Left cardiac atrium (tissue), 4 donors: ENCODE measurements at regions not wholly inside any gene's neighbourhood (a gene's known extent, or its start where the extent isn't known, plus 50 kb on each side); places are given as distances from the start of the nearest gene placed in this dataset.
"Not testable (repeated sequence)": the region's sequence is repeated elsewhere in the genome, so short reads cannot be mapped to it uniquely, and the experiment has no call there.

ENCODE experiments used
- ATAC-seq, 2 donors: fragments of 200-7000 bp; cut with Tn5 transposase; one replicate each; pipeline ENCODE4 v1.9.1; 2020; ENCODE audit warnings: mild to moderate bottlenecking in 2 of 2, moderate library complexity in 2 of 2
- DNase-seq: peaks from one replicate; pipeline ENCODE4 v3.0.0-alpha.2; 2020
- intact Hi-C, 2 donors: fragments of 100-400 bp; cut with DNase I; formaldehyde crosslinking; loops; one replicate each; pipeline versions ENCODE4 v1.14.1 to v1.15.1; 2022 to 2023
- donor health status: DM: no; HTN: yes; CAD: no.
- donor health status: DM: no; HTN: yes; CAD: no; lungs with severe emphysema.
- donor health status: DM: yes; HTN: yes; CAD: no.
- donor health status: Dilated cardiomyopathy.

- DNase-seq, intact Hi-C loops, ATAC-seq: not testable (repeated sequence)
These were observed 173.8 kb downstream of the UNC5CL start for GRCh38 chr6:40865259-40865658.

DNA sequence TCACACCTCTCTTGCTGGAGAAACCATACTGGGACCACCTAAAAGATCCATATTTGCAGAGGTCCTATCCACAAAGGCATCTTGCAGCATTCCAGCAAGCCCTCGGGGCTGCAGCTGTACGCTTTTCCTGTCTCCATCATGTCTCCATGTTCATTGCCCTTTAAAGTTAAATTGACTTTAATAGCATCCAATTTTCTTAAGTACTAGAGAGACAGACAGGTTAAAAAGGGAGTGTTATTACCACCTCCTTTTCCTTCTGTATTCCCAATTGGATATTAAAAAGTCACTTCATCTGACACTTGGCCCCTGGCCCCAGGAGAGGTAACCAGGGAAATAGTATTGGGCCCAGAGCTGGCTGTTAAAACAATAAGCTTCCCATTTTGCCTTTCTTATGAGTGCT lies 178.6 kb downstream of the UNC5CL start:
- no peak for ATAC-seq
- intact Hi-C loops: no loop called here
- no peak for DNase-seq

DNA sequence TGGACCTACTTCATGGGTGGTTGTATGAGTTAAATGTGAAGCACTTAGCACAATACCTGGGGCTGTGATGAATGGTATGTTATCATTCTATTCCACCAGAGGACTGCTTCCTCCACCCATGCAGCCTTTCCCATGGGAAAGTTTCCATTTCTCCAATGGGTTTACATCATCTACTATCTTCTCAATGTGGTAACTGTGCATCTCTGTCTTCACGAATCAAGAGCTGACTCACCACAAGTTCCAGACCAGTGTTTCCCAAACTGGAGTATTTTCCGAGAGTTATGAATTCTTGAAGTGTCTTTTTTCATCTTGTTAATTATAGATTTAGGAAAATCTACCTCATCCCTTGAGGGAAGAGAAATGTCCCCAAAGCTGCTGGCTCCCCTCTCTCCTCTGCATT lies 182.8 kb downstream of the UNC5CL start:
- ATAC-seq (no peak), DNase-seq (no peak)
- intact Hi-C loops: no loop called here

DNA sequence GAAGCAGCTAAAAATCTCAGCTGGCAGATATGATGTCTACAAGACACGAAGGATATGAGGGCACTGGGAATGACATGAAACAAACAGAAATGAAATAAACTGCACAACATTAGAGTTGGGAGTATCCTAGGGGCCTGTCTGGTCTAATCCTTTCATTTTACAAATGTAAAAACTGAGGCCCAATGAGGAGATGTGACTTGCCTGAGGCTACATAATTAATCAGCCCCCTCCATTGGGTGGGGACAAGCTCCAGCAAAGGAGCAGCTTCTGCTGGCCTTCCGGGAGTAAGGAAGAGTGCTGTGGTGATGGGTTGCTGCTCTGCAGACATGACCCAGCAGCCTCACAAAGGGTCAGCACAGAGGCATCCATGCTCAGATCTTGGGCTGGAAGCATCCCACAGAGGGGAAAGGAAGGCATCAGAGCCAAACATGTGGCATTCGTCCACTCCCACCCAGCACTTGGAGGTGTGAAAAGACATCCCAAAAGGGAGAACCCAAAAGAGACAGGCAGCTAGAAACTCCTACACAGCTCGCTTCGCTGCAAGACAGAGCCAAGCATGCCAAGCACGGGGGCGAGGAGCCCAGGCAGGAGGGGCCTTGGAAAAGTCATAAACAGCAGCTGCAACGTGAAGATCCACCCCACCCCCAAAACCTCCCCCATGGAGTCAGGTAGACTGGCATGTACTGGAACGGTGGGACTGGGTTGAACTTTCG lies 183.7 kb downstream of the UNC5CL start:
- DNase-seq: no peak
- intact Hi-C loops: no loop called here

DNA sequence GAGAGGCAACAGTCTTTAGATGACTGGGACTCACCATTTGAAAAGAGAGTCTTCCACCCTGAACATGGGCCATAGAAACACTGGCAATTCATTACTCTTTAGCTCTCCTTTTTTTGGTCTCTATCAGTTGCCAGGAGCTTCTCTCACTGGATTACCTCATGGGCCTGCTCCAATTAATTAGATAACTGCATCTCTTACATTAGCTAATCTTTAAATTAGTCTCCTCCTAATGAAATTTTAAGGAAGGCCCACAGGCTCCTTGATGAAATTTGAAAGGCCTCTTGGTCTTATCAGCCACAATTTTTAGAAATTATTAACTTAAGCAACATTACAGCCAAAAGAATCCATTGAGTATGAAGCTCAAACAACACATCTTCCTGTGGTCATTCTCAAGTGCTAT lies 184.4 kb downstream of the UNC5CL start:
- no peak for DNase-seq
- intact Hi-C loops: no loop called here
- no peak for ATAC-seq

More for the DNA sequence above, 183.7 kb downstream of the UNC5CL start:
- ATAC-seq: no peak

- DNase-seq (no peak), ATAC-seq (peak in 1 of 2 donors; percentile 15)
- intact Hi-C loops: no loop called here
These were observed 186.1 kb downstream of the UNC5CL start for GRCh38 chr6:40852779-40853373.

- intact Hi-C loops: loop anchor here in 1 of 2 donors (10.0 kb wide), 1 partner anchor 865 kb away; no protein-coding TSS in a partner anchor
- no peak for ATAC-seq
- DNase-seq: no peak
These were observed 189.5 kb downstream of the UNC5CL start for GRCh38 chr6:40849546-40849945.

DNA sequence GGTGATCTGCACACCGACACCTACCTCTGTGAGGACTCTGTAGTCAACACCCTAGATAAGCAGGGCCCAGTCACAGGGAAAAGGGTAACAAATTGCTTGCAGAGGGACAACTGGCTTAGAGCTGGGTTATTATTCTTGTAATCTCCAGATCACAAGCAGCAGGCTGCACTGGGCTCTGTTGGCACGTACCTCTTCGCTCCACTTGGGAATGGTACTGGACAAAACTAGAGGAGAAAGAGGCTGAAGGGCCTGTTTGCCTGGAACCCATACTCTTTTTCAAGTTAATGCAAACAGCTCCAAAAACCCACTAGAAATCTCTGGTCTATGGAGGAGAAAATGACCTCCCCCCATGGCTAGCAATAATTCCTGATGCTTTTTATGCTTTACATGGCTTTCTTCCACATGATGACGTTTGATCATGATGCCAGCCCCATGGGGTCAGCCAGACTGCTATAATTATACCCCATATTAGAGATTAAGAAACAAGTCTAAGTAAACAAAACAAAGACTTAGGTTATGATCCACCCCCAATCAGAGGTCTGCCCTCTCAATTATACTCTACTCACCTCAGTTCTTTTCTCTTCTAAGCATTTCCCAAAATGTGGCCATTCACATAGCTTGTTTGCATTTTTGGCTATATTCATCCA lies 190.0 kb downstream of the UNC5CL start:
- DNase-seq: no peak
- intact Hi-C loops: loop anchor here in 1 of 2 donors (10.0 kb wide), 1 partner anchor 864 kb away; no protein-coding TSS in a partner anchor
- no peak for ATAC-seq

GRCh38 chr6:40848038-40848437 lies 191.0 kb downstream of the UNC5CL start:
- DNase-seq: no peak
- ATAC-seq: peak in 1 of 2 donors; percentile 38
- intact Hi-C loops: loop anchor here in 1 of 2 donors (10.0 kb wide), 1 partner anchor 863 kb away; no protein-coding TSS in a partner anchor

DNA sequence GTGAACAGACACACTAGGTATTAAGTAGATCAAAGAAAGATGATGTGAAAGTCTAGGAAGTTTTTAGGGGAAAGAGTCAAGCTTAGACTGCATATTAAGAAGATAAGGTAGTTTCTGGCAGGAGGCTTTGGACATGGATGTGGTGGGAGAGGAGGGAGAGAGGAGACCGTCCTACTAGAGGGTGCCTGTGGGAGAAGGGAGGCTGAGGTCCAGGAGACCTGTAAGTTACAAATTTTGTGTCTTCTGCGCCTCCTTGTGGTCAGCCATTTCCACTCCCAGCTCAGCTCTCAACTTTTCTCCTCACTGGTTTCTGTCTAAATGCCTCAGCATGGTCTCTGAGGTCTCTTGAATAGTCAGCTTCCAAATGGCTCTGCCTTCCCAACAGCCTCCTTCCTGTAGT lies 193.5 kb downstream of the UNC5CL start:
- DNase-seq: peak; percentile 35
- intact Hi-C loops: loop anchor here in 1 of 2 donors (10.0 kb wide), 1 partner anchor 861 kb away; no protein-coding TSS in a partner anchor
- ATAC-seq: no peak

DNA sequence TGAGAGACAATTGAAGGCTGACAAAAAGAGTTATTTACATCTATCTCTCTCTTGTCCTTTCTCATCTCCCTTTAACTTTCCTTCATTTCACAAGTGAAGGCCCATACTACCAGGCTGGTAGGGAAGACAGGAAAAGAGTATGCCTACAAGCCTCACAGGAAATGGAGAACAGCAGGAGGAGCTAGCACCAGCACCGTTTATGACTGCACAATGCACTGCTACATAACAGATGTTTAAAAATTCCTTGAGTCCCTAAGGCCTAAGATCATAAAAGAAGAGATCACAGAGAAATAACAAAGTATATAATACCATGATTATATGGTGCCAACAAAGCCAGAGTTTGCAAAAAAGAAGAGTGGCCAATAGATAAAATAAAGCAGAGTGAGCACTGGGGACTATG lies 194.8 kb downstream of the UNC5CL start:
- intact Hi-C loops: loop anchor here in 1 of 2 donors (10.0 kb wide), 1 partner anchor 859 kb away; no protein-coding TSS in a partner anchor
- ATAC-seq (no peak), DNase-seq (no peak)

GRCh38 chr6:40841721-40842120 lies 197.3 kb downstream of the UNC5CL start:
- intact Hi-C loops: loop anchor here in 1 of 2 donors (10.0 kb wide), 1 partner anchor 857 kb away; no protein-coding TSS in a partner anchor
- ATAC-seq (no peak), DNase-seq (no peak)

DNA sequence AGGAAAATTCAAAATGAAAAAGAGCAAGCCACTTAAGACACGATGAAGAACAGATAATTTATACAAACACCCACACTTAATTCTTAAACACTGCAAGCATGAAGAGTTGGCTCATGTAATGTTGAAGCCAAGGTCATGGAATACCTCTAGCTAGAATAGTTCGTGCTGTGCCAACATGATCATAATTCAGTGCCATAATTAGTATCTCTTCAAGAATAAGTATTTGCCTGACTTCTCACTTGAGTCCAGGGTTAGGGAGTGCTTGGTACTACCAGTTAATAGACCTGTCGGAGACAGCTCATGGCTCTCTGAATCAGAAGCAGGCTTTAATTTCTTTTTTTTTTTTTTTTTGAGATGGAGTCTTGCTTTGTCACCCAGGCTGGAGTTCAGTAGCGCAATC lies 206.3 kb downstream of the UNC5CL start:
- intact Hi-C loops: no loop called here
- ATAC-seq (no peak), DNase-seq (no peak)

DNA sequence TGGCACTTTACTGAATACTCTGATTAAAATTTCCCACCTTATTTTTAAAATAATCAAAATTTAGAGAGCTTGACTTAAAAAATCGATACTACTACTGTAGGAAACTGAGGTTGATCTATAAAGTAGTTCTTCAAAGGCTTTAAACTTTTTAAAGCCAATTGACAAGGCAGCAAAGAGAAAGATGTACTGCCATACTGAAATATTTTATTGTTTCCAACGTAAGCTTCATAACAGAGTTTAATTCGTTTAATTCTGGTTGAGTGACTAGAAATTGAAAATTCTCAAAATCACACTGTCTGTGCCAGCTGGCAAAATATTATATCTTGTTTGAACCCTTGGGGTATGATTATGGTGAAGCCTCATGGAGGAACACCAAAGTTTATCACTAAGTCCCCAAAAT lies 207.6 kb downstream of the UNC5CL start:
- no peak for ATAC-seq
- DNase-seq: no peak
- intact Hi-C loops: no loop called here

DNA sequence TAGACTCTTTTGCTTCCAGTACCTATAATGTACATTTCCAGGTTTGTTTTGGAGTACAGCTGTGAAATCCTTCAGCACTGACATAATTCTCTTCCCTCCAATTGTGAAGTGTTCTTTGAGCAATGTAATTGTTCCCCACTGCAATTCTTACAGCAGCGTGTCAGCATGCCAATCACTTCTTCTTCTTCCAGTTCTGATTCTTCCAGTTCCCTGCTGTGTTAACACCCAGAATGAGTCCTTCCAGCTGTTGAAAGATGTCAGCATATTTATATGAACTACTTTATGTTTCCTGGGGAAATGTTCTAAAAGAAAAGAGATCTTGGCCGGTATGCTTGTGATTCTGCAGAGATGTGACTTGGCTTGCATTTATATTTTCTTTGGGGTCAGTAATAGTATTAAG lies 213.9 kb downstream of the UNC5CL start:
- intact Hi-C loops: no loop called here
- ATAC-seq (no peak), DNase-seq (no peak)

DNA sequence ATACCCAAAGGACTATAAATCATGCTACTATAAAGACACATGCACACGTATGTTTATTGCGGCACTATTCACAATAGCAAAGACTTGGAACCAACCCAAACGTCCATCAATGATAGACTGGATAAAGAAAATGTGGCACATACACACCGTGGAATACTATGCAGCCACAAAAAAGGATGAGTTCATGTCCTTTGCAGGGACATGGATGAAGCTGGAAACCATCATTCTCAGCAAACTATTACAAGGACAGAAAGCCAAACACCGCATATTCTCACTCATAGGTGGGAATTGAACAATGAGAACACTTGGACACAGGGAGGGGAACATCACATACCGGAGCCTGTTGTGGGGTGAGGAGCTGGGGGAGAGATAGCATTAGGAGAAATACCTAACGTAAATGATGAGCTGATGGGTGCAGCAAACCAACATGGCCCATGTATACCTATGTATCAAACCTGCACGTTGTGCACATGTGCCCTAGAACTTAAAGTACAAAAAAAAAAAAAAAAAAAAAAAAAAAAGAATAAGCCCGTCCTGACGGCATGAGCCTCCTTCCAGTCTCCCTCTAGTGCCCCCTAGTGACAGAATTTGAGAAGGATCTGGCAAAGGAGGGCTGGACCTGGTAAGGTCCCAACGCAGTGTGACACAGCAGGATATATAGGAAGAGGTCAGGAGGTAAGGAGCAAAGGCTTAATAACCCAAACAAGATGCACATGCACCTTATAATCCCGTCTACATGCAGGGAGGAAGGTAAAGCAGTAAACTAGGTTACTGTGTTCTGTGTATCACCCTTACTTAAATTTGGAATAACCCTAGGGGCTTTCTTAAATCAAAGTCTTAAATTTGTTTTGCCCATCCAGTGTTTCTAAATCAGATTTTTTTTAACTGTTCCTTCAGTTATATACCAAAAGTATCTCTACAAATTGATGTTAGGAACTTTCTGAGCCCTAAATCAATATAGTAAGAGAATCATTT lies 214.8 kb downstream of the UNC5CL start:
- peak in 1 of 2 donors; percentile 64 for ATAC-seq
- intact Hi-C loops, DNase-seq: not testable (repeated sequence)

DNA sequence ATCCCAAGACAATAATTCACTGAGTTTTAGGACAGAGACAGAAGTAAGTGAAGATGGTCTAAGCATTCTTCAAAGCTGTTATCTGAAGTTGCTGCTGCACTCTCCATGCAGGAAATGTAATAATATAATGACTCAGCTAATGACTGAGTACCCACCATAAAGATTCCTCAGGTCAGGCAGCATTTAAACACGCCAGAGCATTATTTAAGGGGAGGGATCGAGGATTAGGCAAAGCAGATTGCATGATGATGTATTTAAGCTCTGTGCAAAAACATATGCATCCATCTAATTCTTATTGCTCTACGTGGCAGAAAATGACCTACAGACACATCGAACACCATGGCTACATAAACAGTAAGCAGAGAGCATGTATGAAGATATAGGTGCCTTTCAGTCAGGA lies 216.4 kb downstream of the UNC5CL start:
- intact Hi-C loops: no loop called here
- ATAC-seq (no peak), DNase-seq (no peak)

DNA sequence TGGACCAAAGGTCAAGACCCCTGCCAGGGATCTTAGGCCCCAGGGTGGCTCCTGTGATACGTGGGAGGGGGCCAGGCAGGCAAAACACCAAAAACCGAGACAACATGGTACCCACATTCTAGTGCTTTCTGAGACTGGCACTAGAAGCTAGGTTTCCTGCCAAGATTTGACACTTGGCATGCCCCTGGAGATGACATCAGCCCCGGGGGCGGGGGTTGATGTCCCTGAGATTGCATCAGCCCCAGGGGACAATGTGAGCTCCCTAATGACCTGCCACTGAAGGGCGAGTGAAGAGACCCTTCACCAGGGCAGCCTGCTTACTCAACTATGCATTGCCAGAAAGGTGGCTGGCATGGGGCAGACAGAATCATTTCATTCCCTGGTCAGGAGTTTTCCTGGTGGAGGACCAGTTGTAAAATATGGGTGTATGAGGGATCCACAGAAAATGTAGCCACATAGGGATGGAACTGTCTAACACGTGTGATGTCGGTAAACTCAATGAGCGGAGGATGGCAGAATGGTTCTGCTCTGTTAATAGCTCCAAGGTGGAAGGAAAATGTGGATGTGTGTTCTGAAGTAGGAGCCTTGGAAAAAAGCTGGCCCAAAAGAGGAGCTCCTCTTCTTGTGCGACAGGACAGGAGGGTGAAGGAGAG lies 219.7 kb downstream of the UNC5CL start:
- no peak for DNase-seq
- ATAC-seq: peak in 1 of 2 donors; percentile 30
- intact Hi-C loops: no loop called here
